ENCODE measurements at regions not wholly inside any gene's neighbourhood (a gene's known extent, or its start where the extent isn't known, plus 50 kb on each side); places are given as distances from the start of the nearest gene placed in this dataset.

DNA sequence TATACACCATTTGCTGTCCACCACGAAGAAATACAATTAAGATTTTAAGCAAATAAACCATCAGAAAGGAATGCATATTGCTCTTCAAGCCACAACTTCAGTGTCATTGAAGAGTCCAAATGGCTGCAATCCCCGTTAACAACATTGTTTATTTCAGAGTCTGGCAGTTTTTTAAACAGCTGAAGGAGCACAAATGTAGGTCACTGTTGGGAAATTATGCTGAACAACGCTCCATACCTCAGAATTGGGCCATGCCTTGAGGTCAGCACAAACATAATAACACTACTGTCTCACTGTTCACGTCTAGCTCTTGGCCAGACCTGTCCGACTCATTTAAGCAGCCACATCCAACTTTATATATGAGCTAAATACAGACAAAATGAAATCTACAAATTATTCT is 453.9 kb upstream of the GHITM start:
- H3K27ac ChIP-seq, result no peak overlapping the region
- TF ChIP-seq, protein P1, sequence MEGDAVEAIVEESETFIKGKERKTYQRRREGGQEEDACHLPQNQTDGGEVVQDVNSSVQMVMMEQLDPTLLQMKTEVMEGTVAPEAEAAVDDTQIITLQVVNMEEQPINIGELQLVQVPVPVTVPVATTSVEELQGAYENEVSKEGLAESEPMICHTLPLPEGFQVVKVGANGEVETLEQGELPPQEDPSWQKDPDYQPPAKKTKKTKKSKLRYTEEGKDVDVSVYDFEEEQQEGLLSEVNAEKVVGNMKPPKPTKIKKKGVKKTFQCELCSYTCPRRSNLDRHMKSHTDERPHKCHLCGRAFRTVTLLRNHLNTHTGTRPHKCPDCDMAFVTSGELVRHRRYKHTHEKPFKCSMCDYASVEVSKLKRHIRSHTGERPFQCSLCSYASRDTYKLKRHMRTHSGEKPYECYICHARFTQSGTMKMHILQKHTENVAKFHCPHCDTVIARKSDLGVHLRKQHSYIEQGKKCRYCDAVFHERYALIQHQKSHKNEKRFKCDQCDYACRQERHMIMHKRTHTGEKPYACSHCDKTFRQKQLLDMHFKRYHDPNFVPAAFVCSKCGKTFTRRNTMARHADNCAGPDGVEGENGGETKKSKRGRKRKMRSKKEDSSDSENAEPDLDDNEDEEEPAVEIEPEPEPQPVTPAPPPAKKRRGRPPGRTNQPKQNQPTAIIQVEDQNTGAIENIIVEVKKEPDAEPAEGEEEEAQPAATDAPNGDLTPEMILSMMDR (conservative IDR thresholded peaks at IDR 0.05), result no peak

DNA sequence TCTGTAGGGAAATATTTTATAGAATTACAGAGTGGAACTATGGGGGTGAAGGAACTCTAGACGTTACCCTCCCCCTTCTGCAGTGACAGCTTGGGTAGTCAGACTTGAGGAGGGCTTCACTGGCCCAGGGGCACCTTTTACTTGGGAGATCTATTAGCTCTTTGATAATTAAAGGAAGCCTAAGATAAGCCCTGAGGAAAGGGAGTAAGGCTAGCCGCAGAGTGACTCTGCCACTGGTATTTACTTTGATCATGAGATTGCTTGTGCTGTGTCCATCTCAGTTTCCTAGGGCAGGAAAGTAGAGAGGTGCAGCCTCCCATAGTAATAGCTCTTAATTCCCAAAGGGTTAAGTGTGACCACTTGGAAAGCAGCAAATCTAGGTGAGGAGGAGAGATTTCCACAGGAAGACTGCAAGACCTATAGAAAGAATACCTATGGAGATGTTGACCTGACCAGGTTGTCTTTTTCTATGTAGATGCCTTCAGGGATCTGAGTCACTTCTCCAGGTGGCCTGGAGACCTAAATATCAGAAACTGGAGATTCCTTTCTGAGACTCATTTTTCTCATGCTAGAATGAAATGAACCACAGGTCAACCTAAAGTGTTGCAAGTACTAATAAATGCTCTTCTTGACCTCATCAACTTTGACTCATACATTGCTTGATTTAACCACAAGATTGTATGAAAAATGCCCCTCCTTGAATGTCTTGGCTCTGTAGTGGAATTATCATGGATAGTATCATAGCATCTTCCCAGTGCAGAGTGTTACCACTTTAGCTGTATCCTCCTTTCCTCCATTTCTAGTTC is 447.3 kb upstream of the GHITM start:
- H3K27ac ChIP-seq, result no peak overlapping the region; the same call in 1 of the 2 replicates
- TF ChIP-seq ZFX (IDR thresholded peaks at IDR 0.05), result no peak
- TF ChIP-seq, protein P1 (conservative IDR thresholded peaks at IDR 0.05), result no peak

DNA sequence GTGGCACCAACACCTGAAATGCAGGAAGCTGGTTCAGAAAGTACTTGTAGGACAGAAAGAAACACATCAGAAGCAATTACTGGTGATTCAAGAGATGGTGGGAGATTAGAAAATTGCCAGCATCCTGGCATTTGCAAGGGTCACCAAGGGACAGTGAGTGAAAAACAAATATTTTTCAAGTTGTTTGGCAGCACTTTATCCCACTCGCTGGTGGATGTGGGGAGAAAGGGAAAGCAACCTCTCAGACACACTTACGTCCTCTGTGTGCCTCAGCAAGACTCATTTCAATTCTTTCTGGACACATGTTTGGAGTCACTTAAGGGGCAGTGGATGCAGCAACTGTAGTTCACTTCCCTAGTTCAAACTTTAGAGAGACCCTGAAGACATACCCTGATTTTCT is 440.4 kb upstream of the GHITM start:
- TF ChIP-seq ZFX (IDR thresholded peaks at IDR 0.05), result no peak
- TF ChIP-seq, protein P1 (conservative IDR thresholded peaks at IDR 0.05), result no peak
- H3K27ac ChIP-seq, result no peak overlapping the region

DNA sequence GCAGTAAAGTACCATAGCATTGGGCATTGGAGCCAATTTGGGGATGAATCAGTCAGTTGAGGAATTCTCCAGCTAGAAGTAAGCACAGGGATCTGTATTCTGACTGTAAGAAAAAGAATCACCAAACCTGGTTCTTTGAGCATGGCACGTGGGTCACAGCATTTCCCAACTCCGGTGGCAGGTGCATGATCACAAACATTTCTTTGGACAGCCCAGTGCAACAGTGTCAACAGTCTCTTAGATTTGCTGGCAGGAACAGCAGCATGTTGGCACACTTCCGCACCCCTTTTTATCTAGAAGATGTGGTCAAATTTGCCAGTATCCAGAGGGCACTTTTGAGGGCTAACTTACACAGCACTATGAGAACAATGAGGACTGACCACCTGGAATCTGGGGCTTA is 437.5 kb upstream of the GHITM start:
- TF ChIP-seq, protein P1 (conservative IDR thresholded peaks at IDR 0.05), result no peak
- no peak for TF ChIP-seq ZFX (IDR thresholded peaks at IDR 0.05)
- no peak overlapping the region for H3K27ac ChIP-seq

DNA sequence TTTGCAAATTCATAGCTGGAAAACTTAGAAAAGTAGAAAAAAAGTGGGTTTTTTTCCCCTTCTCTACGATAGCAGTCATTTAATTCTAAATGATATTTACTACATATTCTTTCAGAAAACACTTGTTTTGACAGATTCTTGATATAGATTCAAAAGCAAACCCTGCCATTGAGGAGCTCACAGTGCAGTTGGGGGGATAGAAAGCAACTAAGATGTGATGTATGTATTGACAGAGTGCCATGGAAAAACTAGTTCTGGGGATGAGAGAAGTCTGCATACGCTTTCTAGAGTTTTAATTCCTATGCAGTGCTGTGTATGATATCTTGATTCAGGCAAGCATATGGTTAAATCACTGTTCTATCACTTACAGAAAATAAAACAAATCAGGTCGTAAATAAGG is 436.6 kb upstream of the GHITM start:
- H3K27ac ChIP-seq, result no peak overlapping the region
- TF ChIP-seq, protein P1 (conservative IDR thresholded peaks at IDR 0.05), result no peak
- no peak for TF ChIP-seq ZFX (IDR thresholded peaks at IDR 0.05)

DNA sequence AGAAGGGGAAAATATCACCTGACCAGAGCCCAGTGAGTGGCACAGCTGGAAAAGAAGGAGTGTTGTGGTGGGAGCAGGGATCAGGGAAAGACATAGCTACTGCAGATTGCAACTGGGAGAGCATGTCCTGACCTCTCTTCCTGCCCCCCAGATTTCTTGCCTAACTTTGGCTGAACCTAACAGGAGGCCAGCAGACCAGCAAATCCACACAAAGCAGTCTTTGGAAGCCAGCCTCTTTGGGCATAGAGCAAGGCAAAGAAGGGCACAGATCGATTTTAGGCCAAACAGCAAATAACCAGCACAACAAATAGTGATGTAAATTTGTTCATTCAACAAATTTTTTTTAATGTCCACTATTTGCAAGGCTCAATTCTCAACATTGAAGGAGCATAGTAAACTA is 433.2 kb upstream of the GHITM start:
- H3K27ac ChIP-seq, result no peak overlapping the region
- no peak for TF ChIP-seq ZFX (IDR thresholded peaks at IDR 0.05)
- TF ChIP-seq, protein P1 (conservative IDR thresholded peaks at IDR 0.05), result no peak

DNA sequence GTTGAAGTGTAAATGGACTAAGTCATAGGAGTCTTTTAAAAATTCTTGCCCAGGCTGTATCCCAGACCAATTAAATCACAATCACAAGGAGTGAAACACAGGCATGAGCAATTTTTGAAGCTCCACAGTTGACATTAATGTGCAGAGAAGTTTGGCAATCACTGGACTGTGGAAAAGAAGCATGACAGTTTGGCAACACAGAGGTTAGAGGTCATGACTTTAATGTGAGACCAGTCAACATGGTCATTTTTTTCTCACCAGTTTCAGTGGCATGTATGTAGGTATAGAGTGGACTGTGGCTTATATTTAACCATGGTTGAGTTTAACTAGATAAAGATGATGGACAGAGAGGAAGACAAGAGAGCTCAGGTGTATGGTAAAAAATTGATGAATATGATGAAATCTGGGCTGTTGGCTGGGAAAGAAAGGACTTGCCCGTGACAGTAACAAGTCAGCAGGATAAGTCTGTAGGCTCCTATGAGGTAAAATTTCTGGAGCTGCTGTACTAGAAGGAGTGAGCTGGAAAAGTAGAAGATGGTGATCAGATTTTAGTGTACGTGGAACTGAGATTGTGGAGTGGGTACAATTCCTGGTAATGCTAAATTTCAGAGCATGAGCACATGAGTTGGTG is 432.2 kb upstream of the GHITM start:
- H3K27ac ChIP-seq, result no peak overlapping the region
- TF ChIP-seq ZFX (IDR thresholded peaks at IDR 0.05), result no peak
- TF ChIP-seq, protein P1 (conservative IDR thresholded peaks at IDR 0.05), result no peak

Measured in C4-2B (cell line).